ENCODE measurements at regions not wholly inside any gene's neighbourhood (a gene's known extent, or its start where the extent isn't known, plus 50 kb on each side); places are given as distances from the start of the nearest gene placed in this dataset.

GRCh38 chr4:107219681-107220080, 183.6 kb upstream of the DKK2 start:
- TF ChIP-seq CTCF (IDR thresholded peaks at IDR 0.05) (no peak), POLR2A (IDR thresholded peaks at IDR 0.05) (no peak)
